CD4-positive, alpha-beta T cell treated with Interferon alpha-2 for 1 hour (primary cell): ENCODE measurements at regions not wholly inside any gene's neighbourhood (a gene's known extent, or its start where the extent isn't known, plus 50 kb on each side); places are given as distances from the start of the nearest gene placed in this dataset.

Experiments
- DNase-seq, 2 donors: peaks; one replicate each; pipeline ENCODE4 v3.0.0-alpha.2; 2020 to 2022

DNA sequence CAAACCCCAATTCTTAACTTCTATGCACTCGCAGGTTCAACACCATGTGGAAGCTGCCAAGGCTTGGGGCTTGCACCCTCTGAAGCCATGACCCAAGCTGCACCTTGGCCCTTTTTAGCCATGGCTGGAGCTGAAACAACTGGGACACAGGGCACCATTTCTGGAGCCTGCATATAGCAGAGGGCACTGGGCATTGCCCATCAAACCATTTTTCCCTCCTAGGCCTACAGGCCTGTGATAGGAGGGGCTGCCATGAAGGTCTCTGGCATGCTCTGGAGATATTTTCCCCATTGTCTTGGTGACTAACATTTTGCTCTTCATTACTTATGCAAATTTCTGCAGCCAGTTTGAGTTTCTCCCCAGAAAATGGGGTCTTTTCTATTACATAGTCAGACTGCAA is 484.7 kb downstream of the EPHA7 start:
- no peak for DNase-seq

DNA sequence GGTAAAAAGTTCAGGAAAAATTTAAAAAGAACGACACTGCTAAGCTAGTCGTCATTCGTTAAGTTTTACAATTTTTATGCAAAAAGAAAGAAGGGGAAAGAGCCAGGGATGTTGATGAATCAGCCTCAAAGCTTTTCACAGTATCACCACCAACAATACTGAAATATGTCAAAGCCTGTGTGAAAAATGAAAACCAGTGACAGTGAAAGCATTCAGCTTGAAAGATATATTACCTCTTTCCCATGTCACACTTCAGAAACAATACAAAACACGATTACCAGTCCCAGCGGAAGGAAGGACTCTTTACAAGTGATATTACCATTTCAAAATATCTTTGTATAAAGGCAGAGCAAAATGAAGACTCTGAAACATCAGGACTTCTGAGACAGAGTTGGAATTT is 489.2 kb downstream of the EPHA7 start:
- no peak for DNase-seq

DNA sequence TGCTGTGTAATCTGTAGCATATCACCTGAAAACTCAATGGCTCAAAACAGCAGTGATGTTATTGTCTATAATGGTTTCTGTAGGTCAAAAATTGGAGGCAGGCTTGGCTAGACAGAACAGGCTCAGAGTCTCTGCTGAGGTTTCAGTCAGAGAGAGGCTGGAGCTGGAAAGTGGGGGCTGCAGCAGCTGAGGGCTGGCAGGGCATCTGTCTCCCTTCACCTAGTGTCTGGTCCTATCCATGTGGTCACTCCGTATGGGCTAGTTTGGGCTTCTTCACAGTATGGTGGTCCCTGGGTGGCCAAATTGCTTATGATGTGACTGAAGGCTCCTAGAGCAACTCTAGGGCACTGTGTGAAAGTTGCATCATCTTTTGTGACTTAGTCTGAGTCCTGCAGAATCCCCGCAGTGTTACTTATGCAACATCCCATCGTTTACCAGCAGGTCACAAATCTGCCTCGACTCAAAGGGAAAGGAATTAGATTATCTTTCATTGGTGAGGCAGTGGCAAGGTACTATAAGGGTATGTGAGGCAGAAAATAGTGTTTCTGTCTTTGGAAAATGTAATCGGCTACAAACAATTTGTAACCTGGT is 497.0 kb downstream of the EPHA7 start:
- DNase-seq: no peak

DNA sequence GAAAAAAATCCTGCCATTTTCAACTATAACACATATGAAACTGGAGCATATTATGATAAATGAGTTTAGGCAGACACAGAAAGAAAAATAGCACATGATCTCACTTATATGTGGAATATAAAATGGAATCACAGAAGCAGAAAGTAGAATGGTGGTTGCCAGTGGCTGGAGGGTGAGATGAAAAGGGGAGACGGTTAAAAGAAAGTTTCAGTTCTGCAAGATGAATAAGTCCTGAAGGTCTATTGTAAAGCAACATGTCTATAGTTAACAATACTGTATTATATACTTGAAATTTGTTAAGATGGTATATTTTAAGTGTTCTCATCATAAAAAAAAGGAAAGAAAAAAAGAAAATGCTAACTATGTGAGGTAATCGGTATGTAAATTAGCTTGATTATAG is 503.9 kb downstream of the EPHA7 start:
- DNase-seq: no peak

DNA sequence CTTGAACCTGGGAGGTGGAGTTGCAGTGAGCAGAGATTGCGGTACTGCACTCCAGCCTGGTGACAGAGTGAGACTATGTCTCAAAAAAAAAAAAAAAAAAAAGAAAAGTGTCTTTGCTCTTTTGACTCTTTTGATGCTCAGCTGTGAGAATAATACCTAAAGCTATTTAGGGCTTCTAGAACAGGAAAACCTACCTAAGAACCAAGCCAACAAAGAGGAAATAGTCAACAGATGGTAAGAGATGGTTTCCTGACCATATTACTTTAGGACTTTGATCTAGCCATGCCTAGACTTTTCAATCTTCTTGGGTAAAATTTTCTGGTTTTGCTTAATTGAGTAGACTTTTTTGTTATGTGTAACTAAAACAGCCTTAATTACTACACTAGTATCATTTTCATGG is 508.1 kb downstream of the EPHA7 start:
- no peak for DNase-seq

DNA sequence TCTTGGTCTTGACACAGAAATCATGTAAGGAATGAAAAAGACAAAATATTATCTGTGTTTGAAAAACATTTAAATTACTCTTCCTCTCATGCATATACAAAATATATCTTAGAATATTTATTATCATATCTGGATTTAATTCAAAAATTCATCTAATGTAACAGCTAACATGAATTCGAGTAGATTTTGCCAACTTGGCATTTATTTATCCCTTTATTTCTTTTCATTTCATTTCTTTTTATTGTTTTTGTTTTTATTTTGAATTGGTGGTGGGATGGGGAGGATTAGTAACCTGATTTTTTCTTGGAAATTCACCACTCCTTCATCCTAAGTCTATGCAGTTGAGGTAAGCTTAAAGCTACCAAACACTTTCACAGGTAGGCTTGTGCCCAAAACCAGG is 508.7 kb downstream of the EPHA7 start:
- no peak for DNase-seq

DNA sequence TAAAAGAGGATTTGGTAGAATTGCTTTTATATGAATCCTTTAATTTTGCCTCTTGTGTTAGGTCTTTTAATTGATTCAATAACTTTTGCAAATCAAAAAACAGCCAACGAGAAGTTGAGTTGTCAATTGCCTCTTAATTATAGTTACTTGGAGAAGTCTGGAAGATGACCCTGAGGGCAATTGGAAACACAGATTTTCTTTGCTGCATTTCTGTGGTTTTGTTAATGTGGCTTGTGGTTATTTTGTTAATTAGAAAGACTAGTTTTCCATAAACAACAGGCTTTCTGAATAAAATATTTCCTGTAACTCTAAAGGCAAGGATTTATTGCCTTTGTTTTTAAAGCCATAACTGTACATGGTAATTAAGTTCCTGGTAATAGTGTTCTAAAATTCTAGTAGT is 513.0 kb downstream of the EPHA7 start:
- no peak for DNase-seq

DNA sequence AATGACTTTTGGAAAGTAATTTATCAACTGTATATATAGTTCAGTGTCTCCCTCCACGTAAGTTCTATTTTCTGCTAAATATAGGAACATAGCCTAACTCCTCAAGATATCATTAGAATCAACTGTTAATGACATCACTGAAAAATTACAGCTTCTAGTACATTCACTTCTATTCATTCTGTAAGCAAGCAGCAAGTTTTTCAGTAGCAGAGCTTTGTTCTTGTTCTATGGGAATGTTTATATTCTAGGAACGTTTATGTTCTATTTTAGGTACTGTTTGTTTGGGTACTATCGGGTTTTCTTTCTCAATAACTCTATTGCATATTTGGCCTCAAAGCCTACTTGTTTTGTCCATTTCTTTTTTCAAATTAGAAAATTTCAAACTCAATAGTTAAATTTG is 525.6 kb downstream of the EPHA7 start:
- DNase-seq: no peak

DNA sequence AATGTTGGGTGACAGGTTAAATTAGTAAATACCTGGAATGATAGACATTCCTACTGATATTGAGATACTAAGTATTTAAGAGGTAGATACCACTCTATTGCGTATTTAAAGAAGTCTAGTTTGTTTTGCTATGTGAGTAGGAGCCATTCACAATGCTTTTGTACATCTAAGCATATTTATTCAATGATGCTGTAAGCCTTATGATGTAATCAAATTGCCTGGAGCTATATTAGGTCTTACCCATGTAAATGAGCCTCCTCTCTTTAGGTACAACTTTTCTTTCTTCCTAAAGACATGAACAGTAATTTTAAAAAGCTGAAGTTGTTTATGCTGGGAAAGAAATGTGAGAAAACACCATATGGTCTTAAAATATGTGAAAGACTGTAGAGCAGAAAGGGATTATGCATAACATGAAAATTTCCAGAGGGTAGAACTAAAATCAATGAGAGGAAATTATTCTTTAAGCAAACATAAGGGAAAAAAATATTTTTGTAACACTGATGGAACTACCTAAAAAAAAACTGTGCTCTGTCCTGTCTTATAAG is 526.7 kb downstream of the EPHA7 start:
- DNase-seq: no peak

DNA sequence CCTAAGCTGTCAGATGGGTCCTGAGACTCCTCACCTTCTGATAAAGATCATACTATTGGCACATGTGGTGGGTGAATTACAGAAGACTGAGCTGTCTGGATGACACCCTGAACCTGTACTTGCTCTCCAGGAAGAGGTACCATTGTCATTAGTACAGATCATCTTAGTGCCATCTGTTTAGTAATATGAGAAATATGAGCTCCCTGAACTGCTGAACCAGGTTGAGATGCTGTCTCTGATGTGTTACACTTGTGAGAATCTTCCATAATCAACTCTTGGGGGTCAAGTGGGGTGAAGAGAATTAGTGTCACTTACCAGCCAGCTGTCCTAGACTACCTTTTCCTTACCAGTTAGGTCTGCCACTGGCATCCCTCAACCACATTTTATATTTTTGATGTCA is 531.0 kb downstream of the EPHA7 start:
- DNase-seq: no peak

DNA sequence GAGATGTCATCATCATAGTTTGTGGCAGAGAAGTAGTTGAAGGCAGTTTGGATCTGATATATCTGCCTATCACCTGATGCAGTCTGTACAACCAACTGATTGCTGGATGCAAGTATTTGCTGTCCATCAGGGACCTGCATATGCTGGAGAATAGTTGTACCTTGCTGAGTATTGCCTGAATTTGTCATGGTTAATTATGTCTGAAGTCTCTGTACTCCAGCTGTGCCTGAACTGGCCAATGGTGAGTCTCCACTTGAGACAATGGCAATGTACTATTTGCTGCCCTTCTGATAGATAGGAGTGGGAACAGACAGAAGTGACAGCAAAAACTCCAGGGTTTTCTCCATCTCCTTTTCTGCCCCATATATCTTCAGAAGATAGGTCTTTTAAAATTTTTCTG is 531.5 kb downstream of the EPHA7 start:
- DNase-seq: no peak

DNA sequence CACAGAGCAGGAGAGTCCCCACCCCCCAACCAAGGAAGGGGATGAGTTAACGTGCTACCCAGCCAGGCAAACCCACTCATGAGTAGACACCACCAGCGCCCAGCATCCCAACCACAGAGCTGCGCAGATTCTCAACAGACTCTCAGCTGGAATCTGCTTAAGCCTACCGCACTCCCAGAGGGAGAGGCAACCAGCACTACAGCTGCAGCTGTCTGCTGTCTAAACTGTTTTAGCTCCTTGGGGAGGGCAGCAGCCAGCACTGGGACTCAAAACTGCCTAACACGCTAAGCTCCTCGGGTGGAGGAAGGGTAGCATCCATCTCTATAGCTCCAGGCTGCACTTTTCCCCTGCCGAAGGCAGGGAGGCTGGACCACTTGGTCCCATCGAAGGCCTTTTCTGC is 539.8 kb downstream of the EPHA7 start:
- DNase-seq: no peak

DNA sequence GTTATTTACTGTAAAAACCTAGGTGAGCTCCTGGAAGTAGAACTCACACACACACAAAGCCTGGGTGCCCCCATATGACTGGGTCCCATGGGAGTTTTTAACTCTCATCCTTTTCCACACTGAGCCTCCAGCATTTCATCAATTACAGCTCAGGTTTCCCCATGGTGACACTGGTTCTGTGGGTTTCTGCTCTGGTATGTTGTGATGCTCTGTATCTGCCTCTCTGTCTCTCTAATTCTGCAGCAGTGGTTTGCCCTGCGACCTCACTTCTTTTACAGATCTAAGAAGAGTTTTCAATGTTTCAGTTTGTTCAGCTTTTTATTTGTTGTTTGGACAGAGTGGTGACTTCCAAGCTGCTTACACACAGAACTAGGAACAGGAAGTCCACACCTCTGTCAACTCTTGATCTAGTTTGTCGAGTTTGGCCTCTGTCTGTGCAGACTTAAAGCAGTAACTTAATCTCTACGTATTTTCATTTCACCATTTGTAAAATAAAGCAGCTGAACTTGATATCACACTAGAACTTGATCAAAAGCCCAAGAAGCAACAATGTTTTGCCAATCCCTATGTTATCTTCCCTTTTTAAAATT is 554.3 kb downstream of the EPHA7 start:
- DNase-seq: no peak

DNA sequence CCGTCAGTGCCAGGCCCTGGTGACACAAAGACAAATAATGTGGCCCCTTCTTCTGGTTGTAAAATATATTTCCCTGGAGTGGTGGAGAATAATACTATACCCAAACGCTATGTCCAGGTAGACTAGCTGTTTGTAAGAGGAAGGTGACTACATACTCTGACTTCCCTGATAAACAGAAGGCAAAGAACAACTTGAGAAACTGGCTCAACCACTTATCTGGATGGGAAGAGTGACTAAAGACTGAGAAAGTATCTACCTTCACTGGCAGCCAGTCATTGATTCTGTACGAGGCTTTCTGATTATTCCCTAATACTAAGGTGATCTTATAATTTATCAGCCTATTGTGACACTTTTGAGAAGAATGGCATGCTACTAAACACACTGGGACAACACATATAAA is 569.7 kb downstream of the EPHA7 start:
- DNase-seq: no peak

DNA sequence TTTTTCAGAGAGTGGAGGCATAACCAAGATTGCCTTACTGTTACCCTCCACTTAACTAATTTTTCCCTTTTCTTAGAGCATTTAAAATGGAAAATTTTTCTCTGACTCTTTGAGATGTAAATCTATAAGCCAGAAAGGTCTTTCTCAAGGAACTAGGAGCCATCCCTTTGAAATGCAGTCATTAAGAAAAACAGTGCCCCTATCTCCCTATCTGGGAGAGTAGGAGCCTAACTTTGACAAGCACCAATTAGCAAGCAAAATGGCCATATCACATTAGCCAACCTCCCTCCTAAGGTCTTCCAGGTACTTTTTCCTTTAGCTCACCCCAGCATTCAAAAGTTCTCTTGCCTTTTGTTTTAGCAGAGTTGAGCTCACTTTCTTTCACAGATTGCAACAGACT is 570.5 kb downstream of the EPHA7 start:
- no peak for DNase-seq

DNA sequence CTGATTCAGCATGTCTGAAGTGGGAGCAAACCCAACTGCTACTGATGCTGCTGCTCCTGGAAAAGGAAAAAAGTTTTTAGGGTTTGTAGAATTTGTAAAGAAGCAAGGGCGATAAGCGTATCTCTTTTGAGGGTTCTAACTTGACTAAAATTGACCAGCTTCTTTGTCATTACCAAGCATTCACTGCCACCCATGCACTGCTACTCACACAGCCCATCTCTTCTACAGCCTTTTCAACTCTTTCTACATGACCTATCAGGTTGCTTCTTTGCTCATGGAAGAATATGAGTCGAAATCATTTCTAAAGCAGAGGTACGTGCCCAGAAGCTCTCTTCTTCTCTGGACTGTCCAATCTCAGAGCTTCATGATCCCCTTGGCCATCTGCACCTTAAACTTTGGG is 570.9 kb downstream of the EPHA7 start:
- DNase-seq: no peak

DNA sequence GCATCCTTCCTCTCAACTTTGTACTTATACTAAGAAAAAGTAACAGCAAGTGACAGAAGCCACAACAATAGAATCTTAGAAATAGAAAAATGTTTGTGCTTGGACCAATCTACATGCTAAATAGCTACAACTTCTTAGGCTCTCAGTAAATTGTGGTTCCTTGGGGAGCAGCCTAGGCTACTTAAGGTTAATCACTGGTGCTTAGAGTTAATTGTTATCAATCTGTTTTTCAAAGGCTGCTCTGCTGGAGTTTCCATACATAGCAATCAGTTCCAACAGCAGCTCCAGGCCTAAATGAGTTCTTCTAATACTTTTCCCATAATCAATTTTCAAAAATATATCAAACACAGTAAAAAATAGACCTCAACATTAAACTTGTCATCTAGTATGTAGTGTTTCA is 571.4 kb downstream of the EPHA7 start:
- DNase-seq: no peak

DNA sequence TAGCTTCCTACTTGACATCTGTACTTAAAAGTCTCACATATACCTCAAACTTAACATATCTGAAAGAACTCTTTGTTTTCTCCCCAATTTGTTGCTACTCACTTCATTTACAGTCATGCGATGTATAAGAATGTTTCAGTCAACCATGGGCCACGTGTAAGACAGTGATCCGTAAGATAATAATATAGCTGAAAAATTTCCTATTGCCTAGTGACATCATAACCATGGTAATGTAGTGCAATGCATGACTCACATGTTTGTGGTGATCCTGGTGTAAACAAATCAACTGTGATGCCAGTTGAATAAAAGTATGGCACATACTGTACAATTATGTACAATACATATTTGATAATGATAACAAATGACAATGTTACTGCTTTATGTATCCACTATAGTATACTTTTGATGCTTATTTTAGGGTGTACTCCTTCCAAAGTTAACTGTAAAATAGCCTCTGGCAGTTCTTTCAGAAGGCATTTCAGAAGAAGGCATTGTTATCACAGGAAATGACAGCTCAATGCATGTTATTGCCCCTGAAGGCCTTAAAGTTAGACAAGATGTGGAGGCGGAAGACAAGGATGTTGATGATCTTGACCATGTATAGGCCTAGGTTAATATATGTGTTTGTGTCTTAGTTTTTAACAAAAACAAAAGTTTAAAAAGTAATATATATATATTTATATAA is 579.0 kb downstream of the EPHA7 start:
- DNase-seq: no peak

DNA sequence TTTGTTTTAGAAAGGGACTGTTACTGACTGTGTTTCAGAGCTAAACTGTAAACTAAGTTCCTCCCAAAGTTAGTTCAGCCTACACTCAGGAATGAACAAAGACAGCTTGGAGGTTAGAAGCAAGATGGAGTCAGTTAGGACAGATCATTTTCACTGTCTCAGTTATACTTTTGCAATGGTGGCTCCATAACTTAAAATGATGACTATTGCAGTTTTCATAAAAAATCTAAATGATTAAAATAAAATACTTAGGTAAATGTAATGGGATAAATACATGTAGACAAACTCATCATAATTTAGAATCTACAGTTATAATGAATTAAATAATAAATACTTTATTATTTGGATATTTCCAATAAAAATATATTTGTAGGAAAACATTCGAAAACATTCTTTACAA is 590.6 kb downstream of the EPHA7 start:
- no peak for DNase-seq

DNA sequence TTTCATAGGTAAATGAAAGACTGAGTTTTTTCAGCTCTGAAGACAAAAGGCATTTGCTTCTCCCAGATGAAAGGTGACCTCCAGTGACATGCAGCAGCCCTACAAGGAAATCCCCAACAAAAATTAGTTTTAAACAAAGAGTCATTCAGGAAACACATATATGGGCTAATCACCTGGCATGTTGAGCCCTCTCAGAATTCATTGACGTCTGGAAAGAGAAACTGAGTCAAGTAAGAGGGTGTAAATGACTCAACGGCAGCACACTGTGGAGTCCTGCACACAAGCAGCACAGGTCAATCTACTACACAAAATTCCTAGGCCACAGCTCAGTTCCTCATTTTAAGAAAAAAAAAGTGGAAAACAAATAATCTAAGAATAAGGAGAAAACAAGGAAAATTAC is 592.3 kb downstream of the EPHA7 start:
- no peak for DNase-seq

DNA sequence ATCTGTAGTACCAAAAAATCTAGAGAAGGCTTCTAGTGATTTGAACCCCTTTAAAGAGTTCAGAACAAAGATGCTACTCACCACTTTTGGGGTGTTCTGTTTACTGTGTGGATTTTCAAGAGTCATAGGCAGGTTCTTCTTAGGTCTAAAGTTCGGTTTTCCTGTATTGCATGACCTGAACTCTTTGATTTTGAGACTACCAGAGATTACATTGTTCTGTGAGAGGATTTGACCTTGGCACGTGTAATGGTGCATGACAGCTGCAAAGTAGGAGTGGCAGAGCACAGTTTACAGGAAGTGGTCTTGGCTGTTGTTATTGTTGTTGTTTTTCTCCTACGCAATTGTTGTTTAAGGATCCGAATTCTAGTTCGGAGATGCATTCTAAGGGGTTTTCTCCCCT is 592.7 kb downstream of the EPHA7 start:
- DNase-seq: no peak

DNA sequence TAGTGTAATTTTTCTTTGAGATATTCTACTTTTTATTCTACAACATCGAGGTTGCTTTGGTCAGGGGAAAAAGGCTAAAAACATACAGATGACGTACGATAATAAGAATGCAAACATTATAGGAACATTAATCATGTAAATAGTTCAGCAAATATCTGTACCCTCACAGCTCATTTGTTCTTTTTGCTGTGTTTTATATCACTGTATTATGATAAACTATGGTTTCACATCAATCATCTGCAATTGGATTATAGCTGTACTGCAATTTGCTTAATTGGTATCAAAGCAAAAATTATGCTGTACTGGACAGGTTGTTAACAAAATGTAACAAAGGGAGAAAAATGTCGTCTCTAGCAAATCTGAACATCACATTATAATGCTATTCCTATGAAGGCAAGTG is 597.1 kb downstream of the EPHA7 start:
- DNase-seq: no peak

DNA sequence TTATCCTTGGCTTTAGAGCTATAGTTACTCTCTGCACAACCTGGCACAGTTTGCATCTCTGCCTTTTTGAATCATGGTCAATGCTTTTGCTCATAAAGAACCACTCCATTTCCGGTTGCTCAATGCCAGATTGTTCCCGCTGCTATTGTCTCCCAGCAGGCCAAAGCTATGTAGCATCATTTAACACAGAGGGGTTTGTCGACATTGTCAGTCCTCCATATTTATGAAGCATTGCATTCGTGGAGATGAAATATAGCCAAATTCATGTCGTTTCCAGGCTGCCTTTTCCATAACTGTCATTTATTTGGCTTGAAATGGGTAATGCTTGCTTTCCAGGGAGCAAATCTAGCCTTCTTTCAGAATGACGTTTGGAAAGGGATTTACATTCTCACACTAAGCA is 598.8 kb downstream of the EPHA7 start:
- no peak for DNase-seq

DNA sequence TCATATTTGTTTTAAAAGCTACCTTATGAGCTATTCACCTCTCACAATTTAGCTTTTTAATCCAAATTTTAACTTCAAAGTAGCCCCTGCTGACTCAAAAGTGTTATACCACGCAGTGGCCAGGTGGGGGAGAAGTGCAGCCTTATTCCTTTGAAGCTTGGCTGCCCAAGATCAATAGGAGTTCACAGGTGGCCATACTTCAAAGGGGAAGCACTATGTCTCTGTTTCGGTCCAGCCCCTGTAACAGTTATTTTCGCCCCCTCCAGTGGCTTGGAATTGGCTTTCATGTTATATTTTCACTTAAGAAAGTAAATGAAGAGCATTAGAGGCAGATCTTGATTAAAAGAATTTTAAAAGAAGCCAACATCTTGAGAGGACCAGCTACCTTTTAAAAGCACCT is 608.4 kb downstream of the EPHA7 start:
- no peak for DNase-seq

DNA sequence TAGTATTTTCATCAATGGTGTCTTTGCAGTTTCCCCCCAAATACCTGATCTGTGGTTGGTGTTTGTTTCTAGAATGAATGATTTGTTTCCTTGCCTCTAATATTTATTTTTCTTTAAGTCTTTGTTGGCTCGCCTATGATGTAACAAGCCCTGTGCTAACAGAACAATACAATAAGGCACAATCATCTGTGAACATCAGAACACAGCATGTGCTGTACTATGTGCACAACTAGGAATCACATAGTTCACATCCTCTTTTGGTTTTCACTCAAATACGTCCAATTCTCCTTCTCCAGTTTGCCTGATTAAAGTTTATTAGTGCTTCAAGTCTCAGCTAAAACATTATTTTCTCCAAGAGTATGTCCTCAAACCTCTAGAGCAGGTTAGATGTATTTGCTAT is 613.1 kb downstream of the EPHA7 start:
- DNase-seq: no peak
